ENCODE measurements at regions not wholly inside any gene's neighbourhood (a gene's known extent, or its start where the extent isn't known, plus 50 kb on each side); places are given as distances from the start of the nearest gene placed in this dataset.

- Histone ChIP-seq H3K4me3 (ENCODE audit: low read length) (no peak overlapping the region), H3K9me3 (ENCODE audit: low read length) (no peaks in the 10 kb centered on the region), H2AFZ (ENCODE audit: low read depth, low read length) (no peak overlapping the region), H3K4me1 (ENCODE audit: insufficient read depth, low read length) (no peaks in the 10 kb centered on the region), H3K27me3 (ENCODE audit: insufficient read depth, low read length) (no peaks in the 10 kb centered on the region), H3K36me3 (ENCODE audit: insufficient read depth, low read length) (no peaks in the 10 kb centered on the region)
Observed at GRCh38 chr9:1514250-1514649, 464.1 kb downstream of the DMRT2 start.

GRCh38 chr9:1514776-1515363, 464.7 kb downstream of the DMRT2 start:
- Histone ChIP-seq H3K4me1 (ENCODE audit: insufficient read depth, low read length) (no peaks in the 10 kb centered on the region), H3K9me3 (ENCODE audit: low read length) (no peaks in the 10 kb centered on the region), H3K27me3 (ENCODE audit: insufficient read depth, low read length) (no peaks in the 10 kb centered on the region), H2AFZ (ENCODE audit: low read depth, low read length) (no peak overlapping the region), H3K4me3 (ENCODE audit: low read length) (no peak overlapping the region), H3K36me3 (ENCODE audit: insufficient read depth, low read length) (no peaks in the 10 kb centered on the region)

- Histone ChIP-seq H2AFZ (ENCODE audit: low read depth, low read length) (no peak overlapping the region), H3K4me1 (ENCODE audit: insufficient read depth, low read length) (no peaks in the 10 kb centered on the region), H3K27me3 (ENCODE audit: insufficient read depth, low read length) (no peaks in the 10 kb centered on the region), H3K36me3 (ENCODE audit: insufficient read depth, low read length) (no peaks in the 10 kb centered on the region), H3K4me3 (ENCODE audit: low read length) (no peak overlapping the region), H3K9me3 (ENCODE audit: low read length) (no peaks in the 10 kb centered on the region)
Observed at GRCh38 chr9:1515557-1515956, 465.4 kb downstream of the DMRT2 start.

GRCh38 chr9:1521547-1521946, 471.4 kb downstream of the DMRT2 start:
- Histone ChIP-seq H3K4me1 (ENCODE audit: insufficient read depth, low read length) (no peaks in the 10 kb centered on the region), H3K27me3 (ENCODE audit: insufficient read depth, low read length) (no peaks in the 10 kb centered on the region), H2AFZ (ENCODE audit: low read depth, low read length) (no peak overlapping the region), H3K9me3 (ENCODE audit: low read length) (no peaks in the 10 kb centered on the region), H3K4me3 (ENCODE audit: low read length) (no peak overlapping the region), H3K36me3 (ENCODE audit: insufficient read depth, low read length) (no peaks in the 10 kb centered on the region)

- Histone ChIP-seq H3K9me3 (ENCODE audit: low read length) (no peaks in the 10 kb centered on the region), H3K27me3 (ENCODE audit: insufficient read depth, low read length) (no peaks in the 10 kb centered on the region), H3K4me3 (ENCODE audit: low read length) (no peak overlapping the region), H3K36me3 (ENCODE audit: insufficient read depth, low read length) (no peaks in the 10 kb centered on the region), H3K4me1 (ENCODE audit: insufficient read depth, low read length) (no peaks in the 10 kb centered on the region), H2AFZ (ENCODE audit: low read depth, low read length) (no peak overlapping the region)
Observed at GRCh38 chr9:1522219-1522767, 472.1 kb downstream of the DMRT2 start.

GRCh38 chr9:1528456-1528855, 478.3 kb downstream of the DMRT2 start:
- H3K27me3 ChIP-seq (ENCODE audit: insufficient read depth, low read length), result no peaks in the 10 kb centered on the region
- H2AFZ ChIP-seq (ENCODE audit: low read depth, low read length), result no peak overlapping the region
- H3K9me3 ChIP-seq (ENCODE audit: low read length), result no peaks in the 10 kb centered on the region
- no peaks in the 10 kb centered on the region for H3K4me1 ChIP-seq (ENCODE audit: insufficient read depth, low read length)
- H3K36me3 ChIP-seq (ENCODE audit: insufficient read depth, low read length), result no peaks in the 10 kb centered on the region
- H3K4me3 ChIP-seq (ENCODE audit: low read length), result no peak overlapping the region

GRCh38 chr9:1530696-1531095, 480.5 kb downstream of the DMRT2 start:
- Histone ChIP-seq H2AFZ (ENCODE audit: low read depth, low read length) (no peak overlapping the region), H3K27me3 (ENCODE audit: insufficient read depth, low read length) (no peaks in the 10 kb centered on the region), H3K36me3 (ENCODE audit: insufficient read depth, low read length) (no peaks in the 10 kb centered on the region), H3K4me1 (ENCODE audit: insufficient read depth, low read length) (no peaks in the 10 kb centered on the region), H3K4me3 (ENCODE audit: low read length) (no peak overlapping the region), H3K9me3 (ENCODE audit: low read length) (no peaks in the 10 kb centered on the region)

GRCh38 chr9:1531424-1531823, 481.3 kb downstream of the DMRT2 start:
- Histone ChIP-seq H3K36me3 (ENCODE audit: insufficient read depth, low read length) (no peaks in the 10 kb centered on the region), H3K4me1 (ENCODE audit: insufficient read depth, low read length) (no peaks in the 10 kb centered on the region), H2AFZ (ENCODE audit: low read depth, low read length) (no peak overlapping the region), H3K9me3 (ENCODE audit: low read length) (no peaks in the 10 kb centered on the region), H3K4me3 (ENCODE audit: low read length) (no peak overlapping the region), H3K27me3 (ENCODE audit: insufficient read depth, low read length) (no peaks in the 10 kb centered on the region)

- no peaks in the 10 kb centered on the region for H3K4me1 ChIP-seq (ENCODE audit: insufficient read depth, low read length)
- H2AFZ ChIP-seq (ENCODE audit: low read depth, low read length), result no peak overlapping the region
- H3K4me3 ChIP-seq (ENCODE audit: low read length), result no peak overlapping the region
- H3K36me3 ChIP-seq (ENCODE audit: insufficient read depth, low read length), result no peaks in the 10 kb centered on the region
- H3K9me3 ChIP-seq (ENCODE audit: low read length), result no peaks in the 10 kb centered on the region
- H3K27me3 ChIP-seq (ENCODE audit: insufficient read depth, low read length), result no peaks in the 10 kb centered on the region
Observed at GRCh38 chr9:1532171-1532570, 482.0 kb downstream of the DMRT2 start.

GRCh38 chr9:1535051-1535450, 480.1 kb upstream of the SMARCA2 start:
- Histone ChIP-seq H2AFZ (ENCODE audit: low read depth, low read length) (no peak overlapping the region), H3K27me3 (ENCODE audit: insufficient read depth, low read length) (no peaks in the 10 kb centered on the region), H3K36me3 (ENCODE audit: insufficient read depth, low read length) (no peaks in the 10 kb centered on the region), H3K4me1 (ENCODE audit: insufficient read depth, low read length) (no peaks in the 10 kb centered on the region), H3K4me3 (ENCODE audit: low read length) (no peak overlapping the region), H3K9me3 (ENCODE audit: low read length) (no peaks in the 10 kb centered on the region)

GRCh38 chr9:1535599-1535998, 479.5 kb upstream of the SMARCA2 start:
- no peaks in the 10 kb centered on the region for H3K9me3 ChIP-seq (ENCODE audit: low read length)
- H3K4me3 ChIP-seq (ENCODE audit: low read length), result no peak overlapping the region
- H2AFZ ChIP-seq (ENCODE audit: low read depth, low read length), result no peak overlapping the region
- H3K4me1 ChIP-seq (ENCODE audit: insufficient read depth, low read length), result no peaks in the 10 kb centered on the region
- no peaks in the 10 kb centered on the region for H3K27me3 ChIP-seq (ENCODE audit: insufficient read depth, low read length)
- no peaks in the 10 kb centered on the region for H3K36me3 ChIP-seq (ENCODE audit: insufficient read depth, low read length)

- H3K9me3 ChIP-seq (ENCODE audit: low read length), result no peaks in the 10 kb centered on the region
Observed at GRCh38 chr9:1536522-1537170, 478.5 kb upstream of the SMARCA2 start.

GRCh38 chr9:1538301-1538700, 476.8 kb upstream of the SMARCA2 start:
- Histone ChIP-seq H3K4me1 (ENCODE audit: insufficient read depth, low read length) (no peaks in the 10 kb centered on the region), H2AFZ (ENCODE audit: low read depth, low read length) (no peak overlapping the region), H3K9me3 (ENCODE audit: low read length) (no peaks in the 10 kb centered on the region), H3K27me3 (ENCODE audit: insufficient read depth, low read length) (no peaks in the 10 kb centered on the region), H3K4me3 (ENCODE audit: low read length) (no peak overlapping the region), H3K36me3 (ENCODE audit: insufficient read depth, low read length) (no peaks in the 10 kb centered on the region)

More at GRCh38 chr9:1536522-1537170, 478.5 kb upstream of the SMARCA2 start:
- Histone ChIP-seq H3K4me1 (ENCODE audit: insufficient read depth, low read length) (no peaks in the 10 kb centered on the region), H3K36me3 (ENCODE audit: insufficient read depth, low read length) (no peaks in the 10 kb centered on the region), H3K4me3 (ENCODE audit: low read length) (no peak overlapping the region), H2AFZ (ENCODE audit: low read depth, low read length) (no peak overlapping the region), H3K27me3 (ENCODE audit: insufficient read depth, low read length) (no peaks in the 10 kb centered on the region)

GRCh38 chr9:1539216-1539615, 475.9 kb upstream of the SMARCA2 start:
- Histone ChIP-seq H3K4me3 (ENCODE audit: low read length) (no peak overlapping the region), H3K4me1 (ENCODE audit: insufficient read depth, low read length) (no peaks in the 10 kb centered on the region), H3K36me3 (ENCODE audit: insufficient read depth, low read length) (no peaks in the 10 kb centered on the region), H3K27me3 (ENCODE audit: insufficient read depth, low read length) (no peaks in the 10 kb centered on the region), H2AFZ (ENCODE audit: low read depth, low read length) (no peak overlapping the region), H3K9me3 (ENCODE audit: low read length) (no peaks in the 10 kb centered on the region)

Data from neuron (in vitro differentiated cells).